DMS79 treated with DMSO at 0.1 percent for 48 hours (cell line): ENCODE measurements at regions not wholly inside any gene's neighbourhood (a gene's known extent, or its start where the extent isn't known, plus 50 kb on each side); places are given as distances from the start of the nearest gene placed in this dataset.

Experiments
- DNase-seq: peaks from one replicate; lab custom pipeline; 2025; lab: John Stamatoyannopoulos, UW

DNA sequence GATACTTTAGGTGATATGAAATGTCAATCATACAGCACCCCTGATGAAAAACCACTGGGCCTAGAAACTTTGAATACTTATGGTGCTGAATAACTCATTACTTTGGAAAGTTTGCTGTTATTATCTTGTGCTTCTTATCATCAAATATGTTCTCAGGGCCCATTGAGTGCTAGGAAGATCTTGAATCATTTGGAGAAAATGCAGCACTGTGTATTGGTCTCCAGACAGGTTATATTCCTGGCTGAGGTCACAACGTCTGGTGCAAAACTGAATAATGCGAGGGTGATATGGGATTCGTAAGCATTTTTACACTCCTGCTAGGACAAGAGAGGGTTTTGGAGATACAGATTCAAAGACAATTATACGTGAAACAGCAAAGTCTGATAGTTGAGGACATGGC lies 249.4 kb upstream of the TNC start:
- no peak for DNase-seq

DNA sequence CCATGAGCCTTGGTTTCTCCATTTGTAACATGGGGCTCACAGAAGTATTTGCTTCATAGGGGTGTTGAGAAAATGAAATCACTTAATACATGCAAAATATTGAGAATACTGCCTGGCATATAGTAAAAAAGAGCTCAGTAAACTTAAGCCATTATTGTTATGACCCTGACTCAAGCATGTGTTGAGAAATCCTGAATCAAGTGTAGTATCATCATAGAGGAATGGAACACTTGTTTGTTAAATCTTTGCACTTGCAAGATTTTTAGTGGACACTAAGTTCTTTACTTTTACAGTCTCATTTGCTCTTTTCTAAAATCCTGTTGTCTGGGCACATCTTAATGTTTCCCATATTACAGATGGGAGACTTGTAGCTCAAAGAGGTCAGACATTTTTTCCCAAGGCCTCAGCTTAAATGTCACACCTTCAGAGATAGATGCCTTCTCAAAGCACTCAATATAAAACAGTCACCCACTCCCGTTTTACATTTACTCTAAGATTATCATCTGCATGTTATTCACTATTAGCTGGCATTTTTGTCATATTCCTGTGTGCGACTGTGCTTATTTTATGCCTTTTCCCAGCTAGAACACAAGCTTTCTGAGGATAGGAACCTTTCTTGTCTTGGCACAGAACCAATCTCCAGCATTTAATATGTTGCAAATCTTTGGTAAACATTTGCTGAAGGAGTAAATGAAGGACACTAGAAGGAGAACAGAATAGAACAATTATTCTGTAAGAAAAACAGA lies 250.0 kb upstream of the TNC start:
- no peak for DNase-seq

DNA sequence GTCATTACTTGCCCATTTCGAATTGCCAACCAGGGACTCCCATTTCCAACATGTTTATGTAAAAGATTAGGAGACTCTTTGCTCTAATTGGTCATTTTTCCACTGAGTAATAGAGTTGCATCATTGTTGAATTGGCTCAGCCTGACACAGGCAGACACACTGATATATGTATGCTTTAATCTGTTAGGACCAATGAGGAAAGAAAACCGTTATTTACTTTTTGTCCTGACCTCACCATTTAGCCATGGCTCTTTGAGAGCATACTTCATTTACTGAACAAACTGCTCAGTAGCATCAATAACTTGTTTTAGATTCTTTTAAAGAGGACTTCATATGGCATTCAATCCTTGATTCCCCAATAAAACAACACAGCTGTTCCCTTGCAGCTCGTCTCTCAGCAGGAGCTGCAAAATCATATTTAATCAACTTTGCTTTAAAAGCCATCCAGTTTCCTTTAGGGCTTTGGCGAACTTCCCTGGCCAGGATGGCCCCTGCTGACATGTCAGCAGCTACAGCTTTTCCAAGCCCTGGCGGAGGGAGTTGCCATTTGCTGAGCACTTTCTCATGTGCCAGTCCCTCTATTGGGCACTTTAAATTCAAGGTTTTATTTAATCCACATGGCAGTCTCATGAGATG lies 251.5 kb upstream of the TNC start:
- DNase-seq = no peak

DNA sequence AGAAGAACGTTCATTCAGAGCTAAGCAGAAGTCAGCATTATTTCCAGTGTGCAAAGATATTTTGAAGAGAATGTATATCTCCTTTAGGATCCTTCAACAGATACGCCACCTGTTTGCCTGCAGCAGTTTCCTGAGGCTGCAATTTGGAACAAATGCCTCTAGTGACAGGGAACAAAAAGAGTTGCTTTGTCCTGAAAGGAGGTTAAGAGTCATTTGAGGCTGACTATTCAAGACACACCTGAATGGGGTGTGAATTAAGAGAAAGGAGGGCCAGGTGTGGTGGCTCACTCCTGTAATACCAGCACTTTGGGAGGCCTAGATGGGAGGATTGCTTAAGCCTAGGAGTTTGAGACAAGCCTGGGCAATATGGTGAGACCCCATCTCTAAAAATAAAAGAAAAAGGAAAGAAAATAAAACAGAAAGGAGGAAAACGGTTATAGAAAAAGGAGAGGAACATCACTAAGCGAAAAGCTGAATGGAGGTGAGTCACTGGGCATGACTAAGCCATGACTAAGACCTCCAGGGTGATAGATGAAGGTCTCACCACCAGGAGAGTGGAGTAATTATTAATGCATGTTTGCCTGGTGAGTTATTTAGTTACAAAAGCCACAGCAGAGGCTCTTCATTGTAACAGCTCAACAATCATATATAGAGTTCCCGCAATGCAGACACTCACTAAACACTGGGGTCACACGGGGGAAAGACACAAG lies 255.2 kb upstream of the TNC start:
- DNase-seq = no peak

DNA sequence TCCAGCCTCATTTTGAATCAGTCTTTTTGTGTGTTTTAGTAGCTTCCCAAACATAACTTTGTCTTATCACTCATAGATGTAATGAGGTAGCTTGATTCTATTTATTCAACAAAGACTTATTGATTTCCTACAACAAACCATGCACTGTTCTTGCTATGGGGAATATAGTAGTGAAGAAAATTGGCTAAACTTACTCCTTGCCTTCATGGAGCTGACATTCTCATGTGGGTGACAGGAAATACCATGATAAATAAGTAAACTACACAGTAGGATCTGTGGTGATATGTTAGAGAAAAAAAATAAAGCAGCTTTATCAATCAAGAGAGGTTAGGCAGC lies 255.7 kb upstream of the TNC start:
- no peak for DNase-seq

DNA sequence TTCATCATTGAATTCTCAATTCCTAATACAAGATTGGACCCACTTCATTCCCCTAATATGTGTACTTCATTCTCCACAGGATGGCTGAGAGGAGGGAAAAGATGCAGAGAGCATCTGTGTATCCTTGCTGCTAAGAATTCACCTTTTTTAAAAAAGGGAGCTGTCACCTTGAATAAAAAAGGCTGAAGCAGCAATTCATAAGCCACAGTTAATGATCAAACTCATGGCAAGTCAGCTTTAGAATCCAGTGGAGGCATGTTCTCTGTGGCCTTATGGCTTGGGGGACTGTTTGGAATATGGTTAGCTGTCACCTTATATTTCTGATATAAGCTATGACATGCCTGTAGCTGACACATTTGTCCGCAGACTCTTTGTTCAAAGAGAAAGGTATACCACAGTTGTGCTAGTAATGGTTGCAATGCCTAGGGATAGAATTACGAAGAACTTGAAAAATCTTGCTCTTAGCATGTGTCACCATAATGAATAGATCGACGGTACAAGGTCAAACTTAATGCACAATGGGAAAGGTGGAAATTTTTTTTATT lies 256.8 kb upstream of the TNC start:
- DNase-seq = no peak

DNA sequence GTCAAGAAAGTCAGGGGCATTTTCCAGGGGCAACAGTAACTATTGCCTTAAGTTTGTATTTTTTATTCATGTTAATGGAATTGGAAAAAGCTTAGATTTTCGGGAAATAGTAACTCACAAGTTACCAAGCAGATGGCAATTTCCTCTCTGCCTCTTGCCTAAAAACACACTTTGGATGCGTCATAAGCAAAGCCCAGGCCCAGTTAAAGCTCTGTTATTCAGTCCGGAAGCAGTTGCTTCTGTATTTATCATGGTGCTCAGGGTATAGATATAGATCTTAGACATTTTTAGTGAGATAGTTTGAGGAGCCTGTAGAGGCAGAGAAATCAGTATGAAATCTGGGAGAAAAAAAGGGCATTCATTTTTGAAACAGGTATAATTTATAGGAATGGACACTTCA lies 260.3 kb upstream of the TNC start:
- no peak for DNase-seq

DNA sequence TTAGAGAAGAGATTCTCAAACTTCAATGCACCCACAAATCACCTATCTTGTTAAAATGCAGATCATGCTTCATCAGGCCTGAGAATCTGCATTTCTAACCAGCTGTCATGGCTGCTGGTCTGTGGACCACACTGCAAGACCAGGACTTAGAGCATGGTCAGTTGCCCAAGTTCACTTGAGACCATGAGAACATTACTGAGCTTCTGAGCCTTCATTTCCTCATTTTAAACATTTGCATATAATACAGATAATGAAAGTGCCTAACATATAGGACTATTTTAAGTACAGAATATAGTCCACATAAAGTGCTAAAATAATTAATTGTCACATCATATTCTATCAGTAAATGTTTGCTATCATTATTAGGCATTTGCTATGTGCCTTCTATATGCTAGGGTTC lies 260.8 kb upstream of the TNC start:
- no peak for DNase-seq

DNA sequence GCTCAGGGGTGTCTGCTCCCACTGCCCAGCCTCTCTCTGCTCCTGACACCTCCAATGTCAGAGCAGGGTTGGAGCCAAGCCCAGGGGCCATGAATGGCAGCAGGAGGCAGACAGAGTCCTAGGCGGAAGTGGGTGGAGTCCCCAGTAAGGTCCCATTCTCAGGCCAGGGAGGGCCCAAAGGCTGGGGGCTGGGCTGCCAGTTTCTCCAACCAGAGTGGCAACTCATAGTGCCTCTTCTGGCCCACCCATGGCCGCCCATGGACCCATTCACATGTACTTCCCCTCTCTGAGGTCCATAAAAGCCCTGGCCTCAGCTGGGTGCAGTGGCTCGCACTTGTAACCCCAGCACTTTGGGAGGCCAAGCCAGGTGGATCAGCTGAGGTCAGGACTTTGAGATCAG lies 261.8 kb upstream of the TNC start:
- no peak for DNase-seq

DNA sequence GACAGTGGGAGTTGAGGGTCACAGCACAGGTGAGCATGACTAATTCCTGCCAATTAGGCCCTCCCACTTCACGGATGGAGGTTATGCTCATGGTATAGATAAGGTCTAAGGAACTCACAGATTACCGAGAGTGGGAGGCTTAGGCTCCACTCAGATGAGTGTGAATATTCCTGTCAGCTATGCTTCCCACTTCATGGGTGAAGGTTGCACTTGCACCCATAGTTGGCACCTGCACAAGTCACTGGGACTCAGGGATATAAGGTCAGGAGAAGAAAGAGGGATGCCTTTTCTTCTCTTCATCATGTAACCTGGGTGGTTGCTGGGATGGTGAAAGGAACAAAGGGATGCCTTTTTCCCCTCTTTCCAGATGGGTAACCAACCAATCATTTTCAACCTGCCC lies 264.9 kb upstream of the TNC start:
- DNase-seq = no peak

DNA sequence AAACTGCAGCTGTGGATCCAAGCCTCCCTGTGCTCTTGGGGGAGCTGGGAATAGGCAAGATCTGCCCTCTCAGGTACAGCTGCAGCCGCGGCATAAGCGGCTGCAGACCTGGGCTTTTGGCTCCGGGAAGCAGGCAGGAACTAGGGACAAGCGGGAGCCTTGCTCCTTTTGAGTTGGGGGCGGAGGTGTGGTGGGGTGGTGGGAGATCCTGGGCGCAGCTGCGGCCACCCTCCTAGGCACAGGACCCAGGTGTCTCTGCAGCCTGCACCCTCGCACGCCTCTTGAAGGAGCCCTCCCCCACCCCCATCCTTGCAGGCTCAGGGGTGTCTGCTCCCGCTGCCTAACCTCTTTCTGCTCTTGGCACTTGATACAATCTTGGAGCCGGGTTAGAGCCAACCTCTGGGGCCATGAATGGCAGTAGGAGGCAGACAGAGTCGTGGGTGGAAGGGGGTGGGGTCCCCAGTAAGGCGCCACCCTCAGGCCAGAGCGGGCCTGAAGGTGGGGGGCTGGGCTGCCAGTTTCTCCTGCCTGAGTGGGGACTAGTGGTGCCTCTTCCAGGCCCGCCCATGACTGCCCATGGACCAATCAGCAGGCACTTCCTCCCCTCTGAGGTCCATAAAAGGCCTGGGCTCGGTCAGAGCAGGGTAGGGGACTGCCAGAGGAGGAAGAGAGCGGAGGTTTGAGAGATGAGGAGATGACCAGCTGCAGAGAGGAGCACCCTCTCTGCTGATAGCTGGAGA lies 267.6 kb upstream of the TNC start:
- DNase-seq = no peak

DNA sequence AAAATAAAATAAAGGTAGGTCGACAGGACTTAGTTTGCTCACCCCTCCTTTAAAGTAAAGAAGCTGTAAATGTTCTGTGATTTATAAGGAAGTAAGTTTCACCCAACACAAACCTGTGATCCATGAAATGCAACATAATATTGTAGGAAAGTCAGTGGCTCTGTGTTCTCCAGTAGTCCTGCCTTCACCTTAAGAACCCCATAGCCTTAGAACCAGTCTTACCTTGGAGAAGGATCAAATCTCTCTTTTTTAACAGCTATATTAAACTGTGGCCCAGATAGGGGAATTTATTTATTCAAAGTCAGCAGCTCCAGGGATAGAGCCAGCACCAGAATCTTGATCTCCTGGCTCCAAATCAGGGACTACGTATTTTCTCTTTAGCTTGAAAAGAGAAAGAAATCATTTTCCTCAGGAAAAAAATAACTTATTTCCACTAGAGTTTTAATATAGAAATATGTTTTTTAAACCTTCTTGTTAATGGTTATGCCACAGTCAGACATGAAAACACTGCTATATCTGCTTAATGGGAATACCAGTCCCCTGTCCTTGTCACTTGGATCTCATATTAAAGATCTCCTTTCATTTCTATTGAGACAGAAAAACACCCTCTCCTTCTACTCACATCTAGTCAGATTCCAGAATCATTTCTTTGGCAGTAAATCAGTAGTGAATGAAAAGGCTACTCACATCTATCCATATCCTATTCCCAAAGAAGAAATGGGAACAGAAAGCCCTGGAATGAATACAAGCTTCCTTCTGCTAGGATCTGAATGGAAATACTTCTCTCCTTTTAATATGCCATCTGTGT lies 269.2 kb upstream of the TNC start:
- DNase-seq = no peak

DNA sequence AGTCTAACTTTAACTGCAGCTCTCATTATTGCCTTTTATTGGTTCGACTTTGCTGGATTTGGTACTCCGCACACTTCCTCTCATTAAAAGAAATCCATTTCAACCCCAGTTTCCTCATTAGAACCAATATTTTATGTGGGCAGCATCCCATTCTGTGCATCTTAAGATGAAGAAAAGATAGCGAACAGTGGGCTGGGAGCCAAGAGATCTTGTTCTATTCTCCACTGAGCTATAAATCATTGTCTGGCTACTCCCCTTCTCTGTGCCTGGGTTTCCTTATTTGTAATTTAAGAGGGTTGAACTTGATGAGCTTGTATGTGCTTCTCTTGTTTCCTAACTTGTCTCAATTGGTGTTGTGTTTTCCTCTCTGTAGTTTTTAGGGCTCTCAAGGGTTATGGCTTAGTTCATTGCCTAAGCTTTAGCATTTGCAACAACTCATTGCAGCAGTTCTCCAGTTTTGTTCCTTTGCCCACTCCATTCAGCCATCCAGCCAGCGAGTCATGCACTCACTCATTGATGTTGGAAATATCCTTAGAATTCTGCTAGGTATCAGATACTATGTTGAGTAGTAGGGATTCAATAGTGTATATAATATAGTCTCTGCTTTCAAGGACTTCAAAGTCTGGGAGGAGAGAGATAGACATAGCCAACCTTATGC lies 273.3 kb upstream of the TNC start:
- peak; percentile 3 for DNase-seq

DNA sequence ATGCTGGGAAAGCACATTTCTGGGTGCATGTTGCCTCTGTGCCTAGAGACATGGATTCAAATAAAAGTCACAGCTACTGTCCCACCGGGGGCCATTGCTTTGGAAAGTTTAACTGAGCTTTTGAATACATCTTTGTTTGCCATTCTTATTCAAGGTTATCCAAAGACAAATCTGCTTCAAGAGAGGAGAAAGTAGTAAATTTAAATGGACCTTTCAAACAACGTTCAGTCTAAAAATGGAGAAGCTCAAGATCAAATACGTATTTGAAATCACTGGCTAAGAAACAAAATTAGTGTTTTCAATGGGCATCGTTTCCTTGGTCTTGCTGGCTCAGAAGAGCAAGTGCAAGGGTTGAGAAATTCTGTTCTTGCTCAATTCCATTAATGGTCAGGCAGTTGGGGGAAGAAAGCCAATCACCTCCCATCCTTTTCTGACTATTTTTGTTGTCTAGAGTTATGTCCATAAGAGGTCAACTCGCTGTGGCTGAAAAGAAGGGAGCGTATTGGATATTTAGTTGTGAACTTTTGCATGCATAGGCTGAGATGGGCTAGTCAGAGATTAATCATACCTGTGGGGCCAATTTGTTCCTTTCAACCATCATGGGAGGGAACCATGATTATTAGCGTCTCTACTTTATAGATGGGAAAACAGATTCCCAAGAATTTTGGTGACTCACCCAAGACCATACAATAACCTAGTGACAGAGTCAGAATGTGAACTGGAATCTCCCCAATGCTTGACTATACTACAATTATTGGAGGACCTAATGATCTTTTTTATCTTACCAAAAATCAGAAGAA lies 276.2 kb upstream of the TNC start:
- no peak for DNase-seq

DNA sequence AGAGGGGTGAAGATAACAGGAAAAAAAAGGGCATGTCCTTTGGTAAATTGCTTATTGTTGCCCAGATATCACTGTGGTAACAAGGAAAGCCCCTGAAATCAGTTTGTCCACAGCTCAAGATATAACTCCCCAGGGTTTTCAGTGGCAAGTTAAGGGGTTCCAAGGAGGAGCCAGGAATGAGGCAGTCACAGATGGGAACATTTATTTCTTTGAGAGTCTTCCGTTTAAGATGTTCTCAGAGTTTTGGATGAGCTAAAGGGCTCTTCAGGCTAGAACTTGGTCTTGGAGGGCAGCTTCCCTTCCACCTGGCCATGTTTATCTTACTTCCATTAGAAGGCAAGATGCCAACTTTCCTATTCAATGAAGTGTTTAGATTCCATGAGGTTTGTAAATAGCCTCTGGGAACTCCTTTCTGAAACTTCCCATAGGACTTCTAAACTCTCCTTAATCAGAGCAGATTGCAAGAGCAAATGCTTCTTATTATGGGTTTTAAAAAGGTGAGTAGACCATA lies 277.6 kb upstream of the TNC start:
- DNase-seq = peak; percentile 23

DNA sequence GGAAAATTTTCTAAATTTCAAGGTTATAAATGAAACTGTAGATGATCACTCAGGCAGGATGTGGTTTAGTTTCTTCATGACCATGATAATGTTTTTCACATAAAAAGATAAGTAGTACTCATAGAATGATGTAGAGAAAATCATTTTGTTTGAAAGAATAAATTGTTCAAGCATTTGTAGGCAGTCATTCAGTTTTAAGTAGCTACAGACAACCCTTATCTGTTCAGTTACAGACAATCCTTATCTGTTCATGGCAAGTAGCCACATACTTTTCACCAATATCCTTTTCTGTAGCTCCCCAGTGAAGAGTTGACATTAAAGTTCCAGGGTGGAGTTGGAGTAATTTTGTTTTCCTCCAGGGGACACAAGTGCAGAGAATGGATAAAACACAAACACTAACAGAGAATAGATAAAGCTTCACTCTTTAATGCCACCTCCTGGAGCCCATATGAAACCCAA lies 278.1 kb upstream of the TNC start:
- DNase-seq = peak; percentile 7

DNA sequence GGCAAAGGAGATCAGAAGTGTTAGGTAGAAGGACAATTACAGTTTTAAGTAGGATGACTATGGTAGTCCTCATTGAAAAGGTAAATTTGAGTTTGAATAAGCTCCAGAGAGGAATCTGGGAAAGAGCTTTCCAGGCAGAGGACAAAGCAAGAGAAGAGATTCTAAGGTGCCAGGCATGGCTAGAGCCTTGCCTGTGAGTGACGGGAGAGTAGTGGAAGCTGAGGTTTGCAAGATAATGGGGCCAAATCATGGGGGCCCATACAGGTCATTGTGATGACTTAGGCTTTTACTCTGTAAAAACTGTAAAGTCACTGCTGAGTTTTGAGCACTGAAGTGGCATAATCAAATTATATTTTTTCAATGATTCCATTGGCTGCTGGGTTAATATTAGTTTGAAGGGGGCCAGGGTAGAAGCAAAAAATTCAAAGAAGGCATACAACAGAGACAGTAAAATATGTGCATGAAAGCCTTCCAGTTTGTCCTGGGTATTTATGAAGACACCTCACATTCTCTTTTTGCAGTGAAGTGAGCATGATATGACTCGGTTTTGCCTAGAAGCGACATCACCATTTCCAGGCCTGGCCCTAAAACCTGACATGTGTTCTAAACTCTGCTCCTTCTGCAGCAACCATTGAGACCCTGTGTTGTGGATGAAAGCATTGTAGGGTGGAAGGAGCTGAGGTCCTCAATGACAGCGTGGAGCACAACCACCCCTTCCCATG lies 279.8 kb upstream of the TNC start:
- no peak for DNase-seq

DNA sequence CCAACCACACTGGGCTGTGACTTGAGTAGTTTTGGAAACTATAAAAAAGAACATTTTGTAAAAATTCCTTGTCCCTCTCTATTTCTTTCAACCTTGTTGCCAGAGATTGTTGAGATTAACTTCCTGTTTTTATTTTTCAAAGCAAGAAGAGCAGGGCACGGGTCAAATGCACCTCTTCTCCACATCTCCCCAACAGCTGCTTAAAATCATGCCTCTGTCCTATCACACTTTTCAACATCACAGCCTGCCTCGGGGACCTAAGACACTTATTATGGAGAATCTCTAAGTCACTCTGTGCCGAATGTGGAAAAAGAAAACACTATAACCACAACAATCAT lies 280.3 kb upstream of the TNC start:
- DNase-seq = no peak

DNA sequence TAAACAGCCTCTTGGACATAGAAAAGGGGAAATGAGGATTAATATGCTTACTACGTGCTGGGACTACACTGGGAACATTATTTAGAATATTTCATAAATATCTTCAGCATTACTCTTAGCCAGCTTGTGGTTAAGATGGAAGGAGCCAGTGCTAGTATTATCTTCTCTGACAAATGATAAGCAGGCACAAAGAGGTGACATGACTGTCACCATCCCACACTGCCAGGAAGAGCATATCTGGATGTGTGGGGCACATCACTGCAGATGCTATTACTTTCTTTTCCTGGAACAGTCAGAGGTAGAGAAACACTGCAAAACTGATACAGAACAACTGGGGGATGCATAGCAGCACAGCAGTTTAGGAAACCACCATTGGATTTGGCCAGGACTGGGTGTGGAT lies 281.0 kb upstream of the TNC start:
- no peak for DNase-seq
